A673 (cell line): ENCODE measurements at regions not wholly inside any gene's neighbourhood (a gene's known extent, or its start where the extent isn't known, plus 50 kb on each side); places are given as distances from the start of the nearest gene placed in this dataset.

Source experiments
- BruUV-seq: library from RNA; stranded (reverse); fragments of 400-500 nt; replicated peaks from 2 replicates; lab custom pipeline; 2021; lab: Mats Ljungman, UMichigan
- CTCF ChIA-PET: fragments of 300-600 bp; sonication (Branson Sonifier 250); formaldehyde crosslinking; loops from one replicate; lab custom pipeline; 2022; ENCODE audit warnings: antibody characterized with exemption; lab: Charles Lee
- POLR2A ChIA-PET: fragments of 300-600 bp; sonication (Branson Sonifier 250); formaldehyde crosslinking; loops from one replicate; lab custom pipeline; 2022; ENCODE audit warnings: antibody characterized with exemption; ENCODE audit not compliant: low non-redundant PET; lab: Charles Lee
- DNase-seq: peaks from one replicate; pipeline ENCODE4 v3.0.0-alpha.2; 2015; ENCODE audit warnings: low spot score
- H3K27ac ChIP-seq: fragments of 200-600 bp; sonication (generic); 2 replicates; pipeline ENCODE4 v1.5.1; 2016; ENCODE audit warnings: mixed run types, low read depth, mild to moderate bottlenecking, mixed read lengths, antibody characterized with exemption, low read length; ENCODE audit not compliant: poor library complexity, severe bottlenecking
- H3K27me3 ChIP-seq: fragments of 200-600 bp; sonication (generic); replicated peaks from 2 replicates; pipeline ENCODE4 v1.6.1; 2017; ENCODE audit warnings: mixed run types, low read depth, mild to moderate bottlenecking, mixed read lengths, antibody characterized with exemption, low read length; ENCODE audit not compliant: insufficient read depth, poor library complexity
- H3K36me3 ChIP-seq: fragments of 200-600 bp; sonication (generic); 2 replicates; pipeline ENCODE4 v1.6.1; 2016; ENCODE audit warnings: mixed run types, mild to moderate bottlenecking, mixed read lengths, antibody characterized with exemption, low read length; ENCODE audit not compliant: insufficient read depth, poor library complexity, severe bottlenecking
- H3K4me1 ChIP-seq: fragments of 200-600 bp; sonication (generic); 2 replicates; pipeline ENCODE4 v1.6.1; 2017; ENCODE audit warnings: mixed run types, mild to moderate bottlenecking, mixed read lengths, antibody characterized with exemption, low read length; ENCODE audit not compliant: insufficient read depth, poor library complexity, severe bottlenecking
- H3K4me3 ChIP-seq: fragments of 200-600 bp; sonication (generic); 2 replicates; pipeline ENCODE4 v1.5.1; 2016; ENCODE audit warnings: low read depth, mixed run types, mild to moderate bottlenecking, mixed read lengths, low read length; ENCODE audit not compliant: poor library complexity, severe bottlenecking
- H3K9me3 ChIP-seq: fragments of 200-600 bp; sonication (generic); 2 replicates; pipeline ENCODE4 v1.6.1; 2016; ENCODE audit warnings: mixed run types, low read depth, mild to moderate bottlenecking, mixed read lengths, antibody characterized with exemption, low read length; ENCODE audit not compliant: poor library complexity, severe bottlenecking
- CTCF ChIP-seq: fragments of 300-800, 200-600 bp; sonication (generic); conservative IDR thresholded peaks from 2 replicates; pipeline ENCODE4 v1.5.1; 2017; ENCODE audit warnings: low read depth, mild to moderate bottlenecking, antibody characterized with exemption, low read length, moderate library complexity, mixed read lengths
- EZH2 ChIP-seq: fragments of 200-600 bp; sonication (generic); IDR thresholded peaks from 2 replicates; pipeline ENCODE4 v1.6.1; 2017; ENCODE audit warnings: borderline replicate concordance, low read depth, mild to moderate bottlenecking, mixed read lengths, antibody characterized with exemption, low read length; ENCODE audit not compliant: poor library complexity, severe bottlenecking
- intact Hi-C: fragments of 100-400 bp; cut with micrococcal nuclease; formaldehyde crosslinking; loops from one replicate; pipeline ENCODE4 v1.10.0; 2022; ENCODE audit not compliant: unreplicated experiment

DNA sequence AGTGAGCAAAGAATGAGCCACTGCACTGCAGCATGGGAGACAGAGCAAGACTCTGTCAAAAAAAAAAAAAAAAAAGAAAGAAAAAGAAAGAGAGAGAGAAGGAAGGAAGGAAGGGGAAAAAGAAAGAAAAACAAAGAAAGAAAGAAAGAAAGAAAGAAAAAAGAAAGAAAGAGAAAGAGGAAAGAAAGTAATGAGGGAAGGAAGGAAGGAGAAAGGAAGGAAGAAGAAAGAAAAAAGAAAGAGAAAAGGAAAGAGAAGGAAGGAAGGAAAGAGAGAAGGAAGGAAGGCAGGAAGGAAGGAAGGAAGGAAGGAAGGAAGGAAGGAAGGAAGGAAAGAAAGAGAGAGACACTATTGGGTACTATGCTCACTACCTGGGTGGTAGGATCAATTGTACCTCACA lies 122.2 kb upstream of the ERCC4 start:
- ChIA-PET CTCF (no interaction called here), POLR2A (no interaction called here)
- Histone ChIP-seq H3K9me3 (no peaks in the 10 kb centered on the region), H3K36me3 (no peaks in the 10 kb centered on the region), H3K27ac (no peak overlapping the region), H3K27me3 (no peaks in the 10 kb centered on the region), H3K4me1 (no peaks in the 10 kb centered on the region), H3K4me3 (no peak overlapping the region)
- BruUV-seq = no TSS peak
- intact Hi-C loops = loop anchor here (10.0 kb wide), 1 partner anchor 57 kb away; no protein-coding TSS in a partner anchor
- no peak for TF ChIP-seq EZH2
- no peak for TF ChIP-seq CTCF
- no peak for DNase-seq

DNA sequence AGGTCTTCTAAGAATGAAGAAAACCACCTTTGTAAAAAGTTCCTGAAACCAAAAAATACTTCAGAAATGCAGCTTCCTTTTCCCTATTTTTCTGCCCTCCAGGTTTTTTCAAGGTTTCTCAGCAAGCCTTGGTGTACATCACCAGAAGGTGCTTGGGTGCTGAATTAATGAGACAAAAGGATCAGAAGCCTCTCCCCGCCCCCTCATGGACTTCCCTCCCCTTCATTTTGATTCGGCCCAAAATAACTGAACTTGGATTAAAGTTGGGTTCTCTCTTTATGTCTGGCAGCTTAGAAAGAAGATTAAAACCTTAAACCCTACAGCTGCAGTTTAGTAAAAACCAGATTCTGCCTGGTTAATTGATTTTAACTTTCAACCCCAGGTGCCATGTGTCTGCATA lies 121.7 kb upstream of the ERCC4 start:
- intact Hi-C loops = loop anchor here (10.0 kb wide), 1 partner anchor 57 kb away; no protein-coding TSS in a partner anchor
- POLR2A ChIA-PET = no interaction called here

GRCh38 chr16:13803974-13804373 lies 116.0 kb upstream of the ERCC4 start:
- Histone ChIP-seq H3K4me3 (no peak overlapping the region), H3K9me3 (no peaks in the 10 kb centered on the region), H3K4me1 (no peaks in the 10 kb centered on the region), H3K27me3 (no peaks in the 10 kb centered on the region), H3K36me3 (no peaks in the 10 kb centered on the region), H3K27ac (no peak overlapping the region)
- no peak for DNase-seq
- no TSS peak for BruUV-seq
- TF ChIP-seq CTCF (no peak), EZH2 (no peak)
- POLR2A ChIA-PET = no interaction called here
- intact Hi-C loops = no loop called here
- CTCF ChIA-PET = no interaction called here

More for the DNA sequence above, 121.7 kb upstream of the ERCC4 start:
- Histone ChIP-seq H3K4me1 (no peaks in the 10 kb centered on the region), H3K27ac (no peak overlapping the region), H3K4me3 (no peak overlapping the region), H3K36me3 (no peaks in the 10 kb centered on the region), H3K27me3 (no peaks in the 10 kb centered on the region), H3K9me3 (no peaks in the 10 kb centered on the region)
- no peak for DNase-seq
- TF ChIP-seq EZH2 (no peak), CTCF (no peak)
- CTCF ChIA-PET = no interaction called here
- BruUV-seq = no TSS peak
